H1 (cell line): ENCODE measurements at regions not wholly inside any gene's neighbourhood (a gene's known extent, or its start where the extent isn't known, plus 50 kb on each side); places are given as distances from the start of the nearest gene placed in this dataset.

ENCODE experiments used
- POU5F1 ChIP-seq: IDR thresholded peaks from 2 replicates; pipeline ENCODE4 v1.6.1; 2011; ENCODE audit warnings: low read depth, mild to moderate bottlenecking, low read length, moderate library complexity
- RBBP5 ChIP-seq: IDR thresholded peaks from 2 replicates; pipeline ENCODE4 v1.7.1; 2012; ENCODE audit warnings: low read depth, mild to moderate bottlenecking, inconsistent platforms, low read length, moderate library complexity, borderline replicate concordance
- TAF7 ChIP-seq: optimal IDR thresholded peaks from 2 replicates; pipeline ENCODE3; 2011; ENCODE audit warnings: low read depth, mild to moderate bottlenecking, inconsistent platforms, low read length, moderate library complexity, borderline replicate concordance
- YY1 ChIP-seq: IDR thresholded peaks from 2 replicates; pipeline ENCODE4 v1.6.1; 2011; ENCODE audit warnings: low read depth, mild to moderate bottlenecking, low read length

- TF ChIP-seq TAF7 (no peak), RBBP5 (no peak), POU5F1 (no peak), YY1 (no peak)
- TF ChIP-seq, all 59 proteins: peak for 0
These were observed 125.7 kb upstream of the CCDC196 start (continued) for GRCh38 chr14:66360366-66360926.
